Breast epithelium (tissue), 3 donors: ENCODE measurements at regions not wholly inside any gene's neighbourhood (a gene's known extent, or its start where the extent isn't known, plus 50 kb on each side); places are given as distances from the start of the nearest gene placed in this dataset.

Experiments
- POLR2AphosphoS5 ChIP-seq, 3 donors: sonication (generic); formaldehyde crosslinking; IDR thresholded peaks; one replicate each; pipeline ENCODE4 v1.6.1; 2017; ENCODE audit warnings: antibody characterized with exemption in 3 of 3
- TF ChIP-seq, protein P1 (sequence below), 3 donors: fragments of 450-650 bp; IDR thresholded peaks; one replicate each; pipeline ENCODE4 v1.5.1; 2016 to 2017; ENCODE audit warnings: antibody characterized with exemption in 3 of 3, mild to moderate bottlenecking in 3 of 3, moderate library complexity in 3 of 3

DNA sequence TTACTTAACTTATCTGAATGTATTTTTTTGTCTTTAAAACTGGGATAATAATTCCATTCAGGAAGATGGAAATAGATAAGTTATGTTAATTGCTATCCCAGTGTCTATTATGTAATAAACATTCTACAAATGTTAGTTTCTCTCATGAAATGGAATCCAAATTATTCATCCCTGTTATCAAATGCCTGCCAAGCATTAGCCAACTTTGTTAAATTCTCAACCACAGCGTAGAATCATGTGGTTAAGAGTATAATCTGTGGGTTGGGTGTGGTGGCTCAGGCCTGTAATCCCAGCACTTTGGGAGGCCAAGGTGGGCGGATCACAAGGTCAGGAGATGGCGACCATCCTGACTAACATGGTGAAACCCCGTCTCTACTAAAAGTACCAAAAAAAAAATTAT is 912.9 kb upstream of the SEMA6A start:
- TF ChIP-seq, protein P1, sequence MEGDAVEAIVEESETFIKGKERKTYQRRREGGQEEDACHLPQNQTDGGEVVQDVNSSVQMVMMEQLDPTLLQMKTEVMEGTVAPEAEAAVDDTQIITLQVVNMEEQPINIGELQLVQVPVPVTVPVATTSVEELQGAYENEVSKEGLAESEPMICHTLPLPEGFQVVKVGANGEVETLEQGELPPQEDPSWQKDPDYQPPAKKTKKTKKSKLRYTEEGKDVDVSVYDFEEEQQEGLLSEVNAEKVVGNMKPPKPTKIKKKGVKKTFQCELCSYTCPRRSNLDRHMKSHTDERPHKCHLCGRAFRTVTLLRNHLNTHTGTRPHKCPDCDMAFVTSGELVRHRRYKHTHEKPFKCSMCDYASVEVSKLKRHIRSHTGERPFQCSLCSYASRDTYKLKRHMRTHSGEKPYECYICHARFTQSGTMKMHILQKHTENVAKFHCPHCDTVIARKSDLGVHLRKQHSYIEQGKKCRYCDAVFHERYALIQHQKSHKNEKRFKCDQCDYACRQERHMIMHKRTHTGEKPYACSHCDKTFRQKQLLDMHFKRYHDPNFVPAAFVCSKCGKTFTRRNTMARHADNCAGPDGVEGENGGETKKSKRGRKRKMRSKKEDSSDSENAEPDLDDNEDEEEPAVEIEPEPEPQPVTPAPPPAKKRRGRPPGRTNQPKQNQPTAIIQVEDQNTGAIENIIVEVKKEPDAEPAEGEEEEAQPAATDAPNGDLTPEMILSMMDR (IDR thresholded peaks at IDR 0.05), result no peak
- no peak for TF ChIP-seq POLR2AphosphoS5 (IDR thresholded peaks at IDR 0.05)
